Fibroblast of pulmonary artery (primary cell): ENCODE measurements at regions not wholly inside any gene's neighbourhood (a gene's known extent, or its start where the extent isn't known, plus 50 kb on each side); places are given as distances from the start of the nearest gene placed in this dataset.
"Not testable (repeated sequence)": the region's sequence is repeated elsewhere in the genome, so short reads cannot be mapped to it uniquely, and the experiment has no call there.

Experiments used
- DNase-seq: peaks from one replicate; pipeline ENCODE4 v3.0.0-alpha.2; 2010; ENCODE audit warnings: low read depth
- H3K4me3 ChIP-seq: replicated peaks from 2 replicates; pipeline ENCODE4 v1.5.1; 2011; ENCODE audit warnings: low read depth, mild to moderate bottlenecking, control low read depth, low read length, moderate library complexity
- CTCF ChIP-seq: IDR thresholded peaks from 2 replicates; pipeline ENCODE4 v1.5.1; 2011; ENCODE audit warnings: mild to moderate bottlenecking, control low read depth, low read length, inconsistent platforms; ENCODE audit errors: missing control alignments

- DNase-seq: no peak
- no peak overlapping the region for H3K4me3 ChIP-seq
- no peak for TF ChIP-seq CTCF
Observed at GRCh38 chr17:83024218-83024971, 55.0 kb upstream of the METRNL start.

GRCh38 chr17:83025636-83026280 is 53.7 kb upstream of the METRNL start:
- no peak for DNase-seq
- no peak for TF ChIP-seq CTCF
- no peak overlapping the region for H3K4me3 ChIP-seq

GRCh38 chr17:83026311-83026811 is 53.0 kb upstream of the METRNL start:
- H3K4me3 ChIP-seq: no peak overlapping the region
- DNase-seq: no peak
- TF ChIP-seq CTCF: no peak

GRCh38 chr17:83026921-83027320 is 52.5 kb upstream of the METRNL start:
- not testable (repeated sequence) for H3K4me3 ChIP-seq, DNase-seq

- DNase-seq: no peak
- no peak for TF ChIP-seq CTCF
- no peak overlapping the region for H3K4me3 ChIP-seq
Observed at GRCh38 chr17:83028851-83029250, 50.6 kb upstream of the METRNL start.

- DNase-seq: no peak
- H3K4me3 ChIP-seq: no peak overlapping the region
- TF ChIP-seq CTCF: no peak
Observed at GRCh38 chr17:83029571-83029970, 49.8 kb upstream of the METRNL start.
